Stimulated activated CD4-positive, alpha-beta T cell treated with anti-CD3 and anti-CD28 coated beads, Interleukin-12 subunit alpha, Interleukin-12 subunit beta, amount 100 ng/mL, for 48 hours (primary cell): ENCODE measurements at regions not wholly inside any gene's neighbourhood (a gene's known extent, or its start where the extent isn't known, plus 50 kb on each side); places are given as distances from the start of the nearest gene placed in this dataset.

Source experiments
- DNase-seq, 3 donors: peaks; one replicate each; pipeline ENCODE4 v3.0.0-alpha.2; 2020; ENCODE audit warnings: low read depth in 2 of 3, low spot score in 1 of 3

DNA sequence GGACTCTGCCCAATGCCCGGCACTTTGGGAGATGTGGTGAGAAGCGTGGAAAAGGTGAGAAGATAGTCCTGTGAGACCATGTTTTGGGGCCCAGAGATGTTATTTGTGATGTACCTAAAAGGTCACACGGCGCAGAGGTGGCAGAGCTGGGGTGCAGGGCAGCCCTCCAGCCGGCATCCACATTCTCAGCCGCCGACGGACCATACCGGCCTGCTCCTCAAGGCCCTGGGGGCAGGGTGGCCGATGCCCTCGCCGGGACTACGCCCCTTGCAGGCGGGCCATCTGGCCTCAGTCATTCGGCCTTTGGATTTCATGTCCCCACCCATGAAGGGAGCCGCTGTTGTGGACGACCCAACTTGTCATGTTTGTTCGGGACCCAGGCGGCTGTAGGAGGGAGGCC is 131.4 kb upstream of the GSE1 start:
- no peak for DNase-seq

DNA sequence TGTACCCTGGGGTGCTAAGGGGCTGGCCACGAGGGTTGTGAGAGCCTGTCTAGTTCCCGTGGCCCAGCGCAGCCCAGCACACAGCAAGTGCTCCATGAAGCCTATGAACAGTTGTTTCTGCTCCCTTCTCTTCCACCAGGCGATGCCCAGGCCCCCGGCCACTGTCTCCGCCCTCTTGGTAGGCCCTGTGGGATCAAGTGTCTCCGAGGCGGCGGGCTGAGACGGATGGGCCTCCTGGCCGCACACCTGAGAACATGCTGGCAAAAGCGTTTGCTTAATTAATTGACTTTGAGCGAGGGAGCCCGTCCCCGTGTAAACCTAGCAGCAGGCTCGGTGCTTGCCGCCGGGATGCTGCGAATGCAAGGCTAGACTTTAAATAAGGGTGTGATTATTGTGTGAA is 129.7 kb upstream of the GSE1 start:
- DNase-seq: no peak

DNA sequence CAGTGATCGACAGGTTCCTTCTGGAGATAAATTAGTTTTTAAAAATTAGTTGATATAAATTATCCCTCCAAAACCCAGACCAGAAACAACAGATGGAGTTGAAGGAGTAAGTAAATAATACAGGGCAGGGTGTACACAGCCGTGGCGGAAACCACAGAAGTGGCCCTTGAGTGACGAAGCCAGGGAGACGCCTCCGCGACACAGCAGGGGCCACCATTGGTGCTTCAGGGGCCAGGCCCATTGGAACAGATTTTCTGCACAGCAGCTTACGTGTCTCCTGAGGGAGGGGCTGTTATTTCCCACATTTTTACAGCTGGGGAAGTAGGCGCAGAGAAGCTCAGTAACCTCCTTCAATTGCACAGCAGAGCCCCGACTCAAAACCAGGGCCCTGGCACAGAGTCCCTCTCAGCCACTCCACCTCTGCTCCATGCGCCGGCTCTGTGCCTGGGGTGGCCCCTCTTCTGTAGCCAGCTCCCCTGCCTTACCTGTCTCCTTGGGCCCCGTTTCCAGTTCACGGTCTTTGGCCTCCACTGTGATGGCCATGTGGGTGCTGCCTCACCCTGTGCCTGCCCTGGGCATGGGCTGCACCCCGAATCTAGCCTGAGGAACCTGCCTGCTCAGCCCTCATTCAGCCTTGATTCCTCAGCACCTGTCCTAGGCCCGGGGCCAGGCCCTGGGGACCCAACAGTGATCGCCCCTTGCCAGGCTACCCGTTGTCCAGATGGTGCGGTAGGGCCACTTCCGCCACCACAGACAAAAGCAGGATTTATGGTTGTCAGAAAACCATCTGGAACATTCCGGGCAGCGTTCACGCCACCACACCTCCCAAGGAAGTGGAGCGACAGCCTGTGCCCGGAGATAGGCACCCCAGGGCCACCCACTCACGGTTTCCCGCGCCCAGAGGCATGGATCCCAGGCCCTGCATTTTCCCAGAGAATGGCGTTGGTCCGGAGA is 128.5 kb upstream of the GSE1 start:
- DNase-seq: no peak

DNA sequence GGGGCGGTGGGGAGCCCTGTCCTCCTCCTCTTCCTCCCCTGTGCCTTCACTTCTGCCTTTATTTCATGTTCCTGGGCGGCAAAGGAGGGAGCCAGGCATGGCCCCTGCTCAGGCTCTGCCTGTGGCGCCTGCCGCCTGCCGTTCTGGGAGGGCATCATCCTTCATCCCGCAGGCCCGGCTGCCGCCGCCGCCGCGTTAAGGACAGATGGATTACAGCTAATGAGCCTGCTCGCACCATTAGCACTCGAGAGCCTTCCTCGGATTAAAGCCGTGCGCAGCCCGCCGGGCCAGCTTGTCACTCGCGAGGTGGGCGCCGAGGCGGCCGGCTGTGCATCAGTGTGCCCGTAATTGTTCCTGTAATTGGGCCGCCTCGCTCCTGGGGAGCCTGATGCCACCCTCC is 127.7 kb upstream of the GSE1 start:
- no peak for DNase-seq

DNA sequence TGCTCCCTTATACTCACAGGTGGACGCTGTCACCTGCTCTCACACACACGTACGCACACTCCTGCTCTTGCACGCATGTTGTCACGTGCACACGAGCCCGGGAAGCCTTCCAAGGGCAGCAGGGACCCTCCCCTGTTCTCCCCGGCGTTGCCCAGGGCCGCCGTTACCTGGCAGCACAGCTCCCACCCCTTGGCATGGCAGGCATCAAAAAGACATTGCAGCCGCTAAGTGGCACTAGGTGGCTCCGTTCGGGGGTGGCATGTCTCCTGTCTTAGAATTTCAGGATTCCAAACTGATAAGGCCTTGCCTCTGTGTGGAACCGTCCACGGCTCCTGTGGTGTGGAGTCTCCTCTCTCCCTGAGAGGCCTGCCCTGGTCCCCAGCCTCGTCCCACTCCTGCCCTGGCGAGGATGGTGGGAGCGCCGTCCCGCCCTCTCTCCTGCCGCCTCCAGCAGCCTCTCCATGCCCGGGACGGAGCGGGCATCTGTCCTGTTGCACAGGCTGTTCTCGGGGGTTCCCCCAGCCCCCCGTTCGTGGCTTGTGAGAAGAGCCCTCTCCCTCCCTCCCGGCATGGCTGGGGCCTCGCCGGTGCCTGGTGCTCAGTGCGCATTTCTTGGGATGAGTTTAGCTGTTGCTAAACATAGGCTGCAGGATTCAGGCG is 126.7 kb upstream of the GSE1 start:
- no peak for DNase-seq

DNA sequence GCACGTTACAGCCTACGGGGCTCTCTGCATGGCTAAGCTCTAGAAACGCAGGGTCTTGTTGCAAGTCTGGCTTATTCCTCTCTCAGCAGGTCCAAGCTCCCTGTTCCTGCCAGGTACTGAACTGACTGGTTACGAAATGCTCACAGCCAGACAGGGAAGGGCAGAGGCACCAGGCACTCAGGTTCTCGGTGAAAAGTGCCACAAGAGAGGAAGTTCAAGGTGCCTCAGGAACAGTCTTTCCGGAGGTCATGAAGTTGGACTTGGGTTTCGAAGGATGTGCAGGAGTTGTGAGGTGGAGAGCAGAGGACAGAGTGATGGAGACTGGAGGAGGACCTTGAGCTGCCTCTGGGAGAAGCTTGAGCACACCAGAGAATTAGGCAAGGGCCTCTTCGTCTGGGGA is 124.7 kb upstream of the GSE1 start:
- DNase-seq: no peak

DNA sequence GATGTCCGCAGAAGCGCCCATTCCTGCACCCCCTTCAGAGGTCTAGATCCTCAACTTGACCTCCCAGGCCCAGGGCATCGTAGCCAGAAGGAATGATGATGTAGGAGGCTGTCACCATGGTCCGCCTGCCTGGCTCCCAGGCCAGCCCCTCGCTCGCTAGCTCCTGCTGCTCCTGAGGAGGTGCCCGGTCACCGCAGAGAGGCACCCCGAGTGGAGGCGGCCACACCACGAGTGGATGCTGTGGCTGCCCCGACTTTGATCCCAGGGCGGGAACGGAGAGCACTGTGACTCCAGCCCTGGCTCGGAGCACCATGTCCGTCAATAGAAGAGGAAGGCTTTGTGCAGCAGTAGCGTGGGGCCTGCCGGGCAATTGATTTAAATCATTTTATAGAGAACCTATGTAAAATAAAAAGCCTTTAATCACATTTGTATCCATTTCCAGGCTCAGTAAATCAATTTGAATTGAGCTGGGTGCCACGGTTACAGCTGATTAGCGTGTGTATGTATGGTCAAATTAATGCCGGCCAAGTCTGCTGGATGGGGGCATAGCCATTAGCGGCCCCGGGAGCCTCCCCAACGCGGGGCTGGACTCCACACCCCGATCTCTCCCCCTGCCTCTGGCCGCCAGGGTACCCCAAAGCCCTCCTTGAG is 122.6 kb upstream of the GSE1 start:
- no peak for DNase-seq

DNA sequence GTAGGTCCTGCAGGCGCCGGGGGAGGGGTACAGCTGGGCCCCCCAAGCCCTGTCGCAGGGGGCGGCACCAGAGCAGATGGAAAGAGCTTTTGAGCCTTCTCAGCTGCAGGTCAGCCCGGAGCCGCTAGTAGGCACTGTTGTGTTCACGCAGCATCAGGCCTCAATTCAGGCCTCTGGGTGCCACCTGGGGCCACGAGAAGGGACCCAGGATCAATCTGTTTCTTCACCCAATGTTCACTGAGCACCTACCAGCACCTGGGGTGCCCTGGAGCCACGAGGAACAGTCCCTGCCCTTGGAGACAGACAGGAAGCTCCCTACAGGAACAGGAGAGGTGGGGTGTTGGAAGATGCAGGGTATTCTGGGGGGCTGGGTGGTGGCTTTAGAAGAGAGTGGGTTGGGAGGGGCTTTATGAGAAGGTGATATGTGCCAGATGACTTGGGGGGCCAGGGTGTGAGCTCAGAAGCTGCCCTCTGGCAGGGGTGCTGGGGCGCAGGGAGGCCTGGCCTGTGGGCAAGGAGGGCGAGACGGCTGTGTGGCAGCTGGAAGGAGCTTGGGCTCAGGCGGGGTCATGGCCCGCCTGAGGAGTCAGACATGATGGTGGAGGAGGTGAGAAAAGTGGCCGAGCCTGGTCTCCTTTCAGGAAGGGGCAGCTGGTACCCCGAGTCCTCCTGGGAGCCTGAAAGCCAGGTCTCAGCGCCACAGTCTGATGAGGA is 121.9 kb upstream of the GSE1 start:
- peak in 2 of 3 donors; percentile 27 to 34 for DNase-seq

DNA sequence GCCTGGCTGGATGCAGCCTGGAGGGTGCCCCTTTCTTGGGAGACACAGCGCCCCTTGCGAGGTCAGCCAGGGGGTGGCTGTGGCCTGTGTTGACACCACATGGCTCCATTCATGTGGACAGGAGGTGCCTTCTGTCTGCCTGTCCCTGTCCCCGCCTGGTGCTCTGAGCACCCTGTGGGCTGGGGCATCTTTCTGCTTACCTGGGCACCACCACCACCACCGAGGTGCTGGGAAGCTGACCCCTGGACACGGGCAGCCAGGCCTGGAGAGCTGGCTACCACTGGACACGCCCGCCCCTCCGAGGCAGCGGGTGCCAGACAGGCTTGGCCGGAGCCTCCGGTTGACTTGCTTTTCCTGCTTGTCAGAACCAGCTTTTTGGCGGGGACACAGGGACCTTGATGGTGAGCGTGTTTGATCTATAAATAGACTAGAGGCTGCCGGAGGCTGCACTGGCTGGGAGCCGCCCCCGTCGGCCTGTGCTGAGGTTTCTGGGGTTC is 121.3 kb upstream of the GSE1 start:
- no peak for DNase-seq

DNA sequence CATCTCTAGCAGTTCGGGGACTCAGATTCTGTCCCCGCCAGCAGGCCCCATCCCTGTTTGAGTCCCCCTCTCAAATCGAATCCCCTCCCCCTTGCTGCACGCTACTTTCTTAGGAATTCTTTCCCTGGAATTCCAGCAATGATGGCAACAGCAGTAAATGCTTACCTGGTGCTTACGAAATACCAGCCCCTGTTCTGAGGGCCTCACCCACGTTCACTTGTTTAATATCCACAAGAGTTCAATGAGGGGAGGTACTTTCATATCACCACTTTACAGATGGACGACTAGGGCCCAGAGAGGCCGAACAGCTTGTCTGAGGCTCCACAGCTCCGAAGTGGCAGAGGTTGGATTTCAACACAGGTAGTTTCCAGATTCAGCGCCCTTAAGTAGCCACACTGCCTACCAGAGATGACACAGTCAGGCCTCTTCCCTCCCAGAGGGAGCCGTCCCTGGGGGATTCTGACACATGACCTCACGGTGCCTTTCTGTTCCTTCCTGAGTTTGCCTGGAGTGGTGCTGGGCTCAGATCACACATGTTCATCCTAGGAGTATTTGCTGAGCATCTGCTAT is 120.7 kb upstream of the GSE1 start:
- DNase-seq: no peak

DNA sequence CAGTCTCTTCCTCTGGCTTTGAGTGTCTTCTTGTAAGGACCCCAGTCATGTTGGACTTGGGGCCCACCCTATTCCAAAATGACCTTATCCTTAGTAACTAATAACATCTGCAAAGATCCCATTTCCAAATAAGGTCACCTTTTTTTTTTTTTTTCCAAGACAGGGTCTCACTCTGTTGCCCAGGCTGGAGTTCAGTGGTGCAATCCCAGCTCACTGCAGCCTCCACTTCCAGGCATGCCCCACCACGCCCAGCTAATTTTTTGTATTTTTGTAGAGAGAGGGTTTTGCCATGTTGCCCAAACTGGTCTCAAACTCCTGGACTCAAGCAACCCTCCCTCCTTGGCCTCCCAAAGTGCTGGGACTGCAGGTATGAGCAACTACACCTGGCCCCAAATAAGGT is 118.8 kb upstream of the GSE1 start:
- no peak for DNase-seq

DNA sequence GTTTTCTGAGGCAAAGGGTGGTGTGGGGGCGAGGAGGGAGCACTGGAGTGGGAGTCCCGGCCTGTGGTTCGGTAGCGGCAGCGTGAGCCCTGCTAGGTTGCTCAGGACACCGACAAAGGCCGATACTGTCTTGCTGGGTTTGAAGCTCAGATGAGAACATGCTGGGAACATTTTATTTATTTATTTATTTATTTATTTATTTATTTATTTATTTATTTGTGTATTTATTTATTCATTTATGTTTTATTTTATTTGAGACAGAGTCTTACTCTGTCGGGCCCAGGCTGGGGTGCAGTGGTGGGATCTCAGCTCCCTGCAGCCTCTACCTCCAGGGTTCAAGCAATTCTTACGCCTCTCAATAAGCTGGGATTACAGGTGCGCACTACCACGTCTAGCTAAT is 117.9 kb upstream of the GSE1 start:
- no peak for DNase-seq

DNA sequence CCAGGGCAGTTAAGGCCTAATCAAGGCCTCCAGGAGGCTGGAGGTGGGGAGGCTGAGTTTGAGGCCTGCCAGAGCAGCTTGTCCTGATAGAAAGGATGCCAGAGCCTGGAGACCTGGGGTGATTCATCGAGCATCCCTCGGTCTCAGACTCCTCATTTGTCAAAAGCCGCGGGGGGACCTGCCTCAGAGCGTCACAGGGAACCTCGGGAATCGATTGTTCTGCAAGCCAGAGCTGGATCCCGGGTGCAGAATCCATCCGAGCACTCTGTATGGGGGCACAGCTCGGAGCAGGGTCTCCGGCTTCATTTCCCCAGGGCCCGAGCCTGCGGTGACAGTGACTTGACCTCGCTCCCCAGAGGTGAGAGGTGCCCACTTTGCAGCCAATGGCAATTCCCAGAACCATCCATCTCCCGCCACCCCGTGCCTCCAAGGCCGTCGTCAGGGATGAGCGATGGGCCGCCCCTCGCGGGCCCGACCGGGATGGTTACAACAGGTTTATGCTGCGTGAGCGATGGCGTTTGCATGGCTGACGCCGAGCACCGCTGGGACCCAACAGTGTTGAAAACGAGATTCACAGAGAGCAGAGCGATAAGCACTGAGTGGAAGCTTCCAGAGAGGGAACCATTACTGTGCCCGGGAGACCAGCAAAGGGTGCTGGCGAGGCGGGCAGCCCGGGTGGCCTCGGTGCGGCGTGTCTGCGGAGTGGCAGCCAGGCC is 117.1 kb upstream of the GSE1 start:
- DNase-seq: no peak

DNA sequence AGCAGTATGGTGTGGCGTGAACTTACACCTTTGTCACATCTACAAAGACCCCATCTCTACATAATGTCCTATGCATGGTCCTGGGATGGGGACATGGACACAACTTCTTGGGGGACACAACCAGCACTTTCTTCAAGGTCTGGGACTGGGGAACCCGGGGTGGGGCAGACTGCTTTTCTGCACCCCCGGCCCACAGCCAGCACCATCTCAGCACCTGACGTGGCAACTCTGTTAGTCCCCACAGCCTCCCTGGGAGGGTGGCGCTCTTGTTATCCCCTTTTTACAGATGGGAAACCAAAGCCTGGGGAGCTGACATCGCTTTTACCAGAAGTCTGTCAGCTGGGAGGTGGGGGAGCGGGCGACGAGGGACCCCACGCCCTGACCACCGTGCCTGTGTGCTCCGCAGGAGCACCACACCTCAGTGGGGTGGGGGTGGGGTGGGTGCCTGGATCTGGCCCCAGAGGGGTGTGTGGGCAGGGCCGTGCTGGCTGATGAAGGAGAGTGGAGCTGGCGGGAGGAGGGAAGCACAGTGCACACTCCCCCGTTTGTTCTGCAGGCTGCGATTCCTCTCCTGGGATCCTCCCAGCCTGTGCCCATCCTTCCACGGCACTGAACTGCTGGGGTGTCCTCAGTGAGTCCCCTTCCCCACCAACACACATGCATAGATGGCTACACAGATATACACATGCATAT is 115.4 kb upstream of the GSE1 start:
- no peak for DNase-seq

DNA sequence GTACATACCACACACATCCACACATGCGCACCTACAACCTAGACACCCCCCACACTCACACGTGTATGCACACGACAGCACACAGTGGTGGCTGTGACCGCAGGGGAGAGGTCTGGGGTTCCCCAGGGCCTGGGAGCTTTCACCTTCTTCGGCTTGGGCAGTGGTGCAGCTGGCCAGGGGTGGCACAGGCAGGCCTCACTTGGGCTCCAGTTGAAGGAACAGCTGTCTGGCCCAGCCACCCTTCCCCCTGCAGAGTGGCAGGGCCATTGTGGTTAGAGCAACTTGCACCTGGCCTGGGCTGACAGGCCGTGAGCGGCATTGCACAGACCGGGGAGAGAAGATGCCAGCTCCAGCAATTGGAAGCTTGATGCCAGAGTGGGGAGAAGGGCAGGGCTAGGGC is 114.5 kb upstream of the GSE1 start:
- DNase-seq: no peak

DNA sequence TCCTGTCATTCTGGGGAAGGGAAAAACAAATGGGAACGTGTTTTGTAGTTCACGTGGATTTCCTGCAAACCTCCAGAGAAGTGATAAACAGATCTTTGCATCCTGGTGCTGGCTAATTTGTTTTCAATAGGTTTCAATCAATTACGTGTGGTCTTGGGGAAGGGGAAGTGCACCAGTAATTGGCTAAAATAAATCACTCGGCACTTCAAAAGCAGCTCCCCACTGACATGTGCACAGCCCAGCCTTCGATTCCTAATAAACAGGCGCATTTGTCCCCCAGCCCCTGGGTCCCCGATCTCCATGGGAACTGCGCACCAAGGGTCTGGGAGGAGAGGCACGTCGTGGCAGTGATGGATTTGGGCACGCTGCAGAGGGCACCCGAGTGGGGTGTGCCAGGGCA is 112.9 kb upstream of the GSE1 start:
- no peak for DNase-seq

DNA sequence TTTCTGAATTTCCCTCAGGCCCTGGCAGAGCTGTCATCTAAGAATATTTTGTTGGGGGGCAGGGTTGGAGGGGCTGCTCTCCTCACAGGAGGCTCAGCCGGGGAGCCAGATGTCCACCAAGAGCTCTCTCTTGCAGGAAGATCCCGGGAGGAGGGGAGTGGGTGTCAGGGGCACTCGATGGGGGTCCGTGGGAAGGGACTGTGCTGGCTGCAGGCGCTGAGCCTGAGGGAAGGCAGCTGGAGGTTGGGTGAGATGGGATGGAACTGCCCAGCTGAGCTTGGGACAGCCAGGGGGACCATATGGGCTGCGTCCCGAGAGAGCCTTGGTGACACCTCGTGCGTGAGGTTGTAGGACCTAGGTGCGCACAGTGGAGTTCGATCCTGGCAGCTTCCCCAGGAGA is 111.2 kb upstream of the GSE1 start:
- no peak for DNase-seq

DNA sequence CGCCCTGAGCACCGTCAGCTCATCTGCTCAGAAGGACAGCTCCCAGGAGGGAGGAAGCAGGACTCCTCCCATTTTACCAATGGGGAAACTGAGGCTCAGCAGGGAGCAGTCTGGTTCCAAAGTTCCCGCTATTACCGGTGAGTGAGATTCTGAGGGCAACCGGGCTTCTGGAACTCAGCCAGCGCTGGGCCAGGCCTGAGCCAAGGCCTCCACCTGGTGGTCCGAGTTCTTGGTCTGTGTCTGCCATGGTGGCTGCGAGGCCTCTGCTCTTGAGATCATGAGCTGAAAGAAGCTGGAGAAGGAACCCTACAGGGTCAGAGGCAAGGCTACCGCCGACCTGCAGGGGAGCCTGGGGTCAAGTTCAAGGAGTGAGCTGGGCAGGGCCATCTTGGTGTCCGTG is 110.8 kb upstream of the GSE1 start:
- no peak for DNase-seq

DNA sequence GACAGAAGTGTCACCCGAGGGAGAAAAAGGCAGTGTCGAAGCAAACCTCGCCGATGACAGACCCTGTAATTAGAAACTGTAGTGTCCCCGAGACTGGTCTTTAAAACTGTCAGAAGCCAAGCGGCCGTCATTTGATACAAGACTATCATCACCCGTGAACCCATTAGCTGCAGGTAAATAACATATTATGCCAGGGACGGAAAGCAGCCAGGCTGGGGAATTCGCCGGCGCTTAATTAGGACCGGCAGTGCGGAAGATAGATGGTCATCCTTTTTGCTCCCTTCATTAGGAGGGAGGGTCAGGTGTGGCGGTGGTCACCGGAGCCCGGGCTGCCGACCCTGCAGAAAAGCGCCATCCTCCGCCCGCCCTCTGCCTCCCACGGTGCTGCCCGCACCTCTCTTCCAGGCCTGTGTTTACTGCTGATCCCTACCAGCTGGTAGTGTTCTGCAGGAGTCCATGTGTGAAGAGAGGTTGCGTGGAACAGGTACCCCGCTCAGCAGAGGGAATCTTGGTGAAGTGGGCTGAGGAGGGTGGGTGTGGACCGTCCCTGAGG is 109.4 kb upstream of the GSE1 start:
- DNase-seq: no peak
